ENCODE measurements at regions not wholly inside any gene's neighbourhood (a gene's known extent, or its start where the extent isn't known, plus 50 kb on each side); places are given as distances from the start of the nearest gene placed in this dataset.

DNA sequence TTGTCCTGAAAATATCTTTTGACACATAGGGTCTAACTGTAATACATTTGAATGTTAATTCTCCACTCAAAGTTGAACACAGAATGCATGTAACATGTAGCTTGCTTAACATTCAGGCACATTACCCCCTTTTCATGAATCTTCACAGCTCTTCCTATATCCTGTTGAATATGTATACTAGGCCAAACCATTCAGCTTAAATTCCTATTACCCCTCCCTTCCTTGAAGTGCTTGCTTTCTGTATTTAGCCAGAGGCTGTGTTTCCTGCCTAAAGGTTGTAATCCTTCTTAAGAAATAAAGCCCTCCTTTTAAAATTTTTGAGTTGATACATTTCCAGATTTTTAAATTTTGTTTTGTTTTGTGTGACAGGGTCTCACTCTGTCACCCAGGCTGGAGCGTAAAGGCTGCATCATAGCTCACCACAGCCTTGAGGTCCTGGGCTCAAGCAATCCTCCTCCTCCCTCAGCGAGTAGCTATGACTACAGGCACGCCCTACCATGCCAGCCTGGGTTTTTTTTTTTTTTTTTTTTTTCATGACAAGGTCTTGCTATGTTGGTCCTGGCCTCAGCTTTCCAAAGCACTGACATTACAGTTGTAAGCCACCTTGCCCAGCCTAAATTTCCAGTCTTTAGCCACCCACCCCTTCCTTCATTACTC is 357.6 kb downstream of the DSC3 start:
- no peak overlapping the region for H3K4me2 ChIP-seq (ENCODE audit: low read length)
- H3K4me1 ChIP-seq (ENCODE audit: control insufficient read depth in 1 of 2, insufficient read depth in 2 of 2, low read length in 2 of 2), result no peaks in the 10 kb centered on the region
- H2AK5ac ChIP-seq (ENCODE audit: low read length), result no peak overlapping the region
- no peak overlapping the region for H4K12ac ChIP-seq (ENCODE audit: low read depth, low read length)
- no peaks in the 10 kb centered on the region for H3K9me3 ChIP-seq (ENCODE audit: insufficient read depth, low read depth, low read length)
- H3K79me2 ChIP-seq (ENCODE audit: control insufficient read depth, insufficient read depth, low read length, poor library complexity), result no peaks in the 10 kb centered on the region
- no peak overlapping the region for H3K18ac ChIP-seq (ENCODE audit: low read length)
- no peaks in the 10 kb centered on the region for H3K79me1 ChIP-seq (ENCODE audit: low read length)
- H3K36me3 ChIP-seq (ENCODE audit: control insufficient read depth in 1 of 2, insufficient read depth in 2 of 2, low read length in 2 of 2), result no peaks in the 10 kb centered on the region
- whole genome bisulfite sequencing (ENCODE audit: extremely low coverage, insufficient coverage, insufficient read length), result no CpG with 5 or more reads among the region's 3 CpGs
- no peak overlapping the region for H3K23ac ChIP-seq (ENCODE audit: low read length)
- H2AFZ ChIP-seq (ENCODE audit: insufficient read depth, low read length, poor library complexity), result no peak overlapping the region
- H4K91ac ChIP-seq (ENCODE audit: low read depth, low read length), result no peak overlapping the region
- no peak overlapping the region for H2BK5ac ChIP-seq (ENCODE audit: low read depth, low read length, poor library complexity)
- no peak for DNase-seq
- H3K4ac ChIP-seq (ENCODE audit: low read depth, low read length), result no peak overlapping the region
- no peak overlapping the region for H2BK120ac ChIP-seq (ENCODE audit: insufficient read depth, low read length, poor library complexity)
- no peak overlapping the region for H3K27ac ChIP-seq (ENCODE audit: low read depth, low read length)
- H3K4me3 ChIP-seq (ENCODE audit: low read depth, low read length), result no peak overlapping the region
- H3K9ac ChIP-seq (ENCODE audit: low read length), result no peak overlapping the region
- no peak overlapping the region for H4K8ac ChIP-seq (ENCODE audit: low read depth, low read length)
- H3K14ac ChIP-seq (ENCODE audit: low read length), result no peak overlapping the region
- no peak overlapping the region for H2BK12ac ChIP-seq (ENCODE audit: low read length)
- H3K27me3 ChIP-seq (ENCODE audit: insufficient read depth, low read length), result no peaks in the 10 kb centered on the region

DNA sequence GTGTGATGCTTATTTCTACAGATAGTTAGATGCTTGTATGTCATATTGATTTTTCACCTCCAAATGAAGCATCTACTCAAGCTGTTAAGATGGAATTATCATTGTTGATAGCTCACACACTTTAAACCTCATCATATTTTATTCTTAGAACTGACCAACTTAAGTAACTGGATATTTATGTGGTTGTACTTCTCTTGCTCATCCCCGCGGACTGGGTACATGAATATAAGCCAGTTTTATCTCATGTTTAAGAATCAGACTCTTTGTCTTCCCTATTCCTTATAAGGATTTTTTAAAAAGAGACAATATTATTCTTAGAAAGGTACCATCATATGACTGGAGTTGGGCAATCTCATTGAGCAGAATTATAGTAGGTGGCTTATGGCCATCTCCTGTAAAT is 358.7 kb downstream of the DSC3 start:
- WGBS (ENCODE audit: extremely low coverage, insufficient coverage, insufficient read length), result no CpG with 5 or more reads among the region's 2 CpGs
- H3K18ac ChIP-seq (ENCODE audit: low read length), result no peak overlapping the region
- no peaks in the 10 kb centered on the region for H3K27me3 ChIP-seq (ENCODE audit: insufficient read depth, low read length)
- no peaks in the 10 kb centered on the region for H3K4me1 ChIP-seq (ENCODE audit: control insufficient read depth in 1 of 2, insufficient read depth in 2 of 2, low read length in 2 of 2)
- H3K27ac ChIP-seq (ENCODE audit: low read depth, low read length), result no peak overlapping the region
- H2AFZ ChIP-seq (ENCODE audit: insufficient read depth, low read length, poor library complexity), result no peak overlapping the region
- no peak overlapping the region for H3K4me3 ChIP-seq (ENCODE audit: low read depth, low read length)
- no peak overlapping the region for H3K23ac ChIP-seq (ENCODE audit: low read length)
- H2BK12ac ChIP-seq (ENCODE audit: low read length), result no peak overlapping the region
- no peak overlapping the region for H4K91ac ChIP-seq (ENCODE audit: low read depth, low read length)
- H2BK5ac ChIP-seq (ENCODE audit: low read depth, low read length, poor library complexity), result no peak overlapping the region
- H3K9ac ChIP-seq (ENCODE audit: low read length), result no peak overlapping the region
- H4K12ac ChIP-seq (ENCODE audit: low read depth, low read length), result no peak overlapping the region
- no peaks in the 10 kb centered on the region for H3K79me2 ChIP-seq (ENCODE audit: control insufficient read depth, insufficient read depth, low read length, poor library complexity)
- H3K79me1 ChIP-seq (ENCODE audit: low read length), result no peaks in the 10 kb centered on the region
- no peak overlapping the region for H3K4me2 ChIP-seq (ENCODE audit: low read length)
- no peak overlapping the region for H4K8ac ChIP-seq (ENCODE audit: low read depth, low read length)
- no peaks in the 10 kb centered on the region for H3K9me3 ChIP-seq (ENCODE audit: insufficient read depth, low read depth, low read length)
- no peak overlapping the region for H2BK120ac ChIP-seq (ENCODE audit: insufficient read depth, low read length, poor library complexity)
- H3K14ac ChIP-seq (ENCODE audit: low read length), result no peak overlapping the region
- H3K4ac ChIP-seq (ENCODE audit: low read depth, low read length), result no peak overlapping the region
- DNase-seq, result no peak
- no peaks in the 10 kb centered on the region for H3K36me3 ChIP-seq (ENCODE audit: control insufficient read depth in 1 of 2, insufficient read depth in 2 of 2, low read length in 2 of 2)
- no peak overlapping the region for H2AK5ac ChIP-seq (ENCODE audit: low read length)

DNA sequence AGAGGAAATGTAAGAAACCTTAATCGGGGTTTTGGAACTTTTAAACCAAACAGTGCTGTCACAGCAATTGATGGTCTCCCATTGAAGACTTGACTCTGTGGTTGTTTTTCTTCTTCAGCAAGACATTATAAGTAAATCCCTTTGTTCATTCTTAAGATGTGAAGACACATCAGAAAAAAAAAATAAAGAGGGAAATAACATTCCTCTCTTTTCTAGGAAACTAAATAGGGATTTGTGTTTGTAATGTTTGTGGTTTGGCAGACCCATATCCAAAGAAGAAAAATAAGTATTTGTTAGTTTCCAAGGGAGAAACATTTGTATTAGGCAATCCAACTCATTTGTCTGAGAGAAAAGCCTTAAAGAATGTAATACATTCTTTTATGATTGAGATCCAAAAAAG is 359.9 kb downstream of the DSC3 start:
- Histone ChIP-seq H3K27me3 (ENCODE audit: insufficient read depth, low read length) (no peaks in the 10 kb centered on the region), H3K9me3 (ENCODE audit: insufficient read depth, low read depth, low read length) (no peaks in the 10 kb centered on the region), H2BK120ac (ENCODE audit: insufficient read depth, low read length, poor library complexity) (no peak overlapping the region), H3K79me1 (ENCODE audit: low read length) (no peaks in the 10 kb centered on the region), H3K4me3 (ENCODE audit: low read depth, low read length) (no peak overlapping the region), H3K18ac (ENCODE audit: low read length) (no peak overlapping the region), H2AFZ (ENCODE audit: insufficient read depth, low read length, poor library complexity) (no peak overlapping the region), H3K27ac (ENCODE audit: low read depth, low read length) (no peak overlapping the region), H3K36me3 (ENCODE audit: control insufficient read depth in 1 of 2, insufficient read depth in 2 of 2, low read length in 2 of 2) (no peaks in the 10 kb centered on the region), H3K4ac (ENCODE audit: low read depth, low read length) (no peak overlapping the region), H3K79me2 (ENCODE audit: control insufficient read depth, insufficient read depth, low read length, poor library complexity) (no peaks in the 10 kb centered on the region), H4K91ac (ENCODE audit: low read depth, low read length) (no peak overlapping the region), H3K9ac (ENCODE audit: low read length) (no peak overlapping the region), H2BK12ac (ENCODE audit: low read length) (no peak overlapping the region), H3K23ac (ENCODE audit: low read length) (no peak overlapping the region), H3K14ac (ENCODE audit: low read length) (no peak overlapping the region), H3K4me1 (ENCODE audit: control insufficient read depth in 1 of 2, insufficient read depth in 2 of 2, low read length in 2 of 2) (no peaks in the 10 kb centered on the region), H2BK5ac (ENCODE audit: low read depth, low read length, poor library complexity) (no peak overlapping the region), H4K12ac (ENCODE audit: low read depth, low read length) (no peak overlapping the region), H2AK5ac (ENCODE audit: low read length) (no peak overlapping the region), H3K4me2 (ENCODE audit: low read length) (no peak overlapping the region), H4K8ac (ENCODE audit: low read depth, low read length) (no peak overlapping the region)
- peak in 1 of 2 donors; percentile 47 for DNase-seq
- WGBS (ENCODE audit: extremely low coverage, insufficient coverage, insufficient read length), result no CpG with 5 or more reads among the region's 1 CpG

DNA sequence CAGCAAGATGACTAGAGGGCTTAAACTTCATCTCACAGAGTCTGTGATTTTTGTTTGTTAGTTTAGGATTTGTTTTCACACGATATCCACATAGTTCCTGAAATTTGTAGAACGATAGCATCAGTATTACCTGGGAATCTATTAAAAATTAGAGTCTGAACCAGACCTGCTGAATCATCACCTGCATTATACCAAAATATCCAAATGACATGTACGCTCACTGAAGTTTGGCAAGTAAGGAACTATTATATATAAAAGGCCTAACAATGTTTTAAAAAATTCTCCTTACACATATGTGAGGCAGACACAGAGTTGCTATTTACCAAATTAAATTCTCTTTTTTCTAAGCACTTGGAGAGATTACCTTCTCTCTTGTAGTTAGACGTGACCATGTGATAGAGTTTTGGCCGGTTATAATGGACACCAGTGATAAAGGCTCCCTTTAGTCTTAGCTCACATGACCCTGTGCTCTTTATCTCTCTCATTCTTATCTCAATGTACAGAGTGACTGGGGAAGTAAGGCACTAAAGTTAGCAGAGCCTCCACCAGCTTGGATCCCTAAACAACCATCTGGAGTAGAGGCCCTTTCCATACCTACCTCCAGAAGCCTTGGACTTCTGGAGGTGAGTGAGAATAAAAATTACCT is 363.1 kb downstream of the DSC3 start:
- no peak overlapping the region for H3K4me3 ChIP-seq (ENCODE audit: low read depth, low read length)
- H2BK120ac ChIP-seq (ENCODE audit: insufficient read depth, low read length, poor library complexity), result no peak overlapping the region
- H2BK12ac ChIP-seq (ENCODE audit: low read length), result no peak overlapping the region
- no peak overlapping the region for H2AFZ ChIP-seq (ENCODE audit: insufficient read depth, low read length, poor library complexity)
- H3K79me1 ChIP-seq (ENCODE audit: low read length), result no peaks in the 10 kb centered on the region
- DNase-seq, result no peak
- H4K12ac ChIP-seq (ENCODE audit: low read depth, low read length), result no peak overlapping the region
- H4K8ac ChIP-seq (ENCODE audit: low read depth, low read length), result no peak overlapping the region
- no peaks in the 10 kb centered on the region for H3K79me2 ChIP-seq (ENCODE audit: control insufficient read depth, insufficient read depth, low read length, poor library complexity)
- H2BK5ac ChIP-seq (ENCODE audit: low read depth, low read length, poor library complexity), result no peak overlapping the region
- no peak overlapping the region for H4K91ac ChIP-seq (ENCODE audit: low read depth, low read length)
- no peaks in the 10 kb centered on the region for H3K4me1 ChIP-seq (ENCODE audit: control insufficient read depth in 1 of 2, insufficient read depth in 2 of 2, low read length in 2 of 2)
- H3K27me3 ChIP-seq (ENCODE audit: insufficient read depth, low read length), result no peaks in the 10 kb centered on the region
- H3K36me3 ChIP-seq (ENCODE audit: control insufficient read depth in 1 of 2, insufficient read depth in 2 of 2, low read length in 2 of 2), result no peaks in the 10 kb centered on the region
- H3K4me2 ChIP-seq (ENCODE audit: low read length), result no peak overlapping the region
- no peak overlapping the region for H3K9ac ChIP-seq (ENCODE audit: low read length)
- no peak overlapping the region for H2AK5ac ChIP-seq (ENCODE audit: low read length)
- no peaks in the 10 kb centered on the region for H3K9me3 ChIP-seq (ENCODE audit: insufficient read depth, low read depth, low read length)
- no CpG with 5 or more reads among the region's 5 CpGs for WGBS (ENCODE audit: extremely low coverage, insufficient coverage, insufficient read length)
- no peak overlapping the region for H3K14ac ChIP-seq (ENCODE audit: low read length)
- no peak overlapping the region for H3K18ac ChIP-seq (ENCODE audit: low read length)
- H3K27ac ChIP-seq (ENCODE audit: low read depth, low read length), result no peak overlapping the region
- no peak overlapping the region for H3K4ac ChIP-seq (ENCODE audit: low read depth, low read length)
- H3K23ac ChIP-seq (ENCODE audit: low read length), result no peak overlapping the region
